MM.1S (cell line): ENCODE measurements at regions not wholly inside any gene's neighbourhood (a gene's known extent, or its start where the extent isn't known, plus 50 kb on each side); places are given as distances from the start of the nearest gene placed in this dataset.

Experiments
- DNase-seq: peaks from one replicate; pipeline ENCODE4 v3.0.0-alpha.2; 2015
- H2AFZ ChIP-seq: fragments of 300-600 bp; sonication (generic); 2 replicates; pipeline ENCODE4 v1.6.0; 2016; ENCODE audit warnings: antibody characterized with exemption, low read length
- H3F3A ChIP-seq: fragments of 300-600 bp; sonication (generic); 2 replicates; pipeline ENCODE4 v1.6.1; 2016; ENCODE audit warnings: mild to moderate bottlenecking, antibody characterized with exemption, low read length, moderate library complexity, mixed read lengths; ENCODE audit not compliant: insufficient read depth
- H3K27ac ChIP-seq: fragments of 300-600 bp; sonication (generic); 2 replicates; pipeline ENCODE4 v1.5.1; 2016; ENCODE audit warnings: mild to moderate bottlenecking, low read length
- H3K27me3 ChIP-seq: fragments of 300-600 bp; sonication (generic); replicated peaks from 2 replicates; pipeline ENCODE4 v1.6.0; 2016; ENCODE audit warnings: low read length; ENCODE audit not compliant: insufficient read depth
- H3K36me3 ChIP-seq: fragments of 300-600 bp; sonication (generic); replicated peaks from 2 replicates; pipeline ENCODE4 v1.6.1; 2016; ENCODE audit warnings: mild to moderate bottlenecking, low read length, mixed read lengths; ENCODE audit not compliant: insufficient read depth
- H3K4me1 ChIP-seq: fragments of 300-600 bp; sonication (generic); 2 replicates; pipeline ENCODE4 v1.6.1; 2016; ENCODE audit warnings: low read length, mixed read lengths
- H3K4me2 ChIP-seq: fragments of 300-600 bp; sonication (generic); 2 replicates; pipeline ENCODE4 v1.6.0; 2016; ENCODE audit warnings: low read depth, low read length
- H3K4me3 ChIP-seq: fragments of 300-600 bp; sonication (generic); 2 replicates; pipeline ENCODE4 v1.5.1; 2016; ENCODE audit warnings: low read length, mixed read lengths
- H3K79me2 ChIP-seq: fragments of 300-600 bp; sonication (generic); 2 replicates; pipeline ENCODE4 v1.6.1; 2016; ENCODE audit warnings: mixed run types, low read length, mixed read lengths
- H3K9ac ChIP-seq: fragments of 300-600 bp; sonication (generic); 2 replicates; pipeline ENCODE4 v1.6.1; 2016; ENCODE audit warnings: low read length, mixed read lengths
- H3K9me2 ChIP-seq: fragments of 300-600 bp; sonication (generic); replicated peaks from 2 replicates; pipeline ENCODE4 v1.6.1; 2016; ENCODE audit warnings: mild to moderate bottlenecking, low read length, mixed read lengths; ENCODE audit not compliant: insufficient read depth
- H3K9me3 ChIP-seq: fragments of 300-600 bp; sonication (generic); replicated peaks from 2 replicates; pipeline ENCODE4 v1.6.1; 2016; ENCODE audit warnings: mild to moderate bottlenecking, low read length, mixed read lengths; ENCODE audit not compliant: insufficient read depth
- H4K20me1 ChIP-seq: fragments of 300-600 bp; sonication (generic); 2 replicates; pipeline ENCODE4 v1.6.1; 2016; ENCODE audit warnings: mild to moderate bottlenecking, low read length, moderate library complexity, mixed read lengths; ENCODE audit not compliant: insufficient read depth
- EZH2 ChIP-seq: fragments of 300-600 bp; sonication (generic); optimal IDR thresholded peaks from 2 replicates; pipeline ENCODE3; 2017; ENCODE audit warnings: low read depth, mild to moderate bottlenecking, antibody characterized with exemption, low read length, mixed read lengths
- EZH2phosphoT487 ChIP-seq: fragments of 300-600 bp; sonication (generic); IDR thresholded peaks from 2 replicates; pipeline ENCODE4 v1.6.1; 2018; ENCODE audit warnings: antibody characterized with exemption, low read length
- TF ChIP-seq, protein P1 (sequence below): fragments of 300-600 bp; sonication (generic); IDR thresholded peaks from 2 replicates; pipeline ENCODE4 v1.5.1; 2016; ENCODE audit warnings: antibody characterized with exemption, low read length, mixed read lengths

DNA sequence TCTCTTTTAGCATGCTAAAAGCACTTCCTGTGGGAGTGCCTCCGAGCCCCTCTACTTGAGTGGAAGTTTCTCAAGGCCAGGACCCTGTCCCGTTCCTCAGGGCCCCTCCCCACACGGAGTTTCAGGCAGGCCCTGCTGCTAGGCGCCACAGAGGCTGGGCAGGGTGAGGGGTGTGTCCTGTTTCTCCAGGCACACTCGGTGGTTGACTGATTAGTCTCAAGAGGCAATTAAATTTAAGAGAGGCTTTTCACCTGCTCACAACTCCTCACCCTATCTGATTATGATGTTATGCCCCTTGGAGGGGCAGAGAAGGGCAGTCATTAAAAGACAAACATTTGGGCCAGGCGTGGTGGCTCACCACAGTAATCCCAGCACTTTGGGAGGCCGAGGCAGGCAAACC lies 160.8 kb upstream of the HAAO start:
- H3K27me3 ChIP-seq: no peaks in the 10 kb centered on the region
- no peaks in the 10 kb centered on the region for H3K9me2 ChIP-seq
- H3K9me3 ChIP-seq: no peaks in the 10 kb centered on the region
- no peak overlapping the region for H3K4me2 ChIP-seq
- H4K20me1 ChIP-seq: no peaks in the 10 kb centered on the region
- H3K9ac ChIP-seq: no peak overlapping the region
- no peaks in the 10 kb centered on the region for H3K79me2 ChIP-seq
- DNase-seq: no peak
- no peak overlapping the region for H3K27ac ChIP-seq
- H3F3A ChIP-seq: no peaks in the 10 kb centered on the region
- no peak overlapping the region for H2AFZ ChIP-seq
- no peak overlapping the region for H3K4me3 ChIP-seq
- peaks cover 9% of the 10 kb centered on the region for H3K4me1 ChIP-seq
- H3K36me3 ChIP-seq: no peaks in the 10 kb centered on the region
- TF ChIP-seq, protein P1, sequence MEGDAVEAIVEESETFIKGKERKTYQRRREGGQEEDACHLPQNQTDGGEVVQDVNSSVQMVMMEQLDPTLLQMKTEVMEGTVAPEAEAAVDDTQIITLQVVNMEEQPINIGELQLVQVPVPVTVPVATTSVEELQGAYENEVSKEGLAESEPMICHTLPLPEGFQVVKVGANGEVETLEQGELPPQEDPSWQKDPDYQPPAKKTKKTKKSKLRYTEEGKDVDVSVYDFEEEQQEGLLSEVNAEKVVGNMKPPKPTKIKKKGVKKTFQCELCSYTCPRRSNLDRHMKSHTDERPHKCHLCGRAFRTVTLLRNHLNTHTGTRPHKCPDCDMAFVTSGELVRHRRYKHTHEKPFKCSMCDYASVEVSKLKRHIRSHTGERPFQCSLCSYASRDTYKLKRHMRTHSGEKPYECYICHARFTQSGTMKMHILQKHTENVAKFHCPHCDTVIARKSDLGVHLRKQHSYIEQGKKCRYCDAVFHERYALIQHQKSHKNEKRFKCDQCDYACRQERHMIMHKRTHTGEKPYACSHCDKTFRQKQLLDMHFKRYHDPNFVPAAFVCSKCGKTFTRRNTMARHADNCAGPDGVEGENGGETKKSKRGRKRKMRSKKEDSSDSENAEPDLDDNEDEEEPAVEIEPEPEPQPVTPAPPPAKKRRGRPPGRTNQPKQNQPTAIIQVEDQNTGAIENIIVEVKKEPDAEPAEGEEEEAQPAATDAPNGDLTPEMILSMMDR: no peak
- TF ChIP-seq EZH2: no peak
- TF ChIP-seq EZH2phosphoT487: no peak

DNA sequence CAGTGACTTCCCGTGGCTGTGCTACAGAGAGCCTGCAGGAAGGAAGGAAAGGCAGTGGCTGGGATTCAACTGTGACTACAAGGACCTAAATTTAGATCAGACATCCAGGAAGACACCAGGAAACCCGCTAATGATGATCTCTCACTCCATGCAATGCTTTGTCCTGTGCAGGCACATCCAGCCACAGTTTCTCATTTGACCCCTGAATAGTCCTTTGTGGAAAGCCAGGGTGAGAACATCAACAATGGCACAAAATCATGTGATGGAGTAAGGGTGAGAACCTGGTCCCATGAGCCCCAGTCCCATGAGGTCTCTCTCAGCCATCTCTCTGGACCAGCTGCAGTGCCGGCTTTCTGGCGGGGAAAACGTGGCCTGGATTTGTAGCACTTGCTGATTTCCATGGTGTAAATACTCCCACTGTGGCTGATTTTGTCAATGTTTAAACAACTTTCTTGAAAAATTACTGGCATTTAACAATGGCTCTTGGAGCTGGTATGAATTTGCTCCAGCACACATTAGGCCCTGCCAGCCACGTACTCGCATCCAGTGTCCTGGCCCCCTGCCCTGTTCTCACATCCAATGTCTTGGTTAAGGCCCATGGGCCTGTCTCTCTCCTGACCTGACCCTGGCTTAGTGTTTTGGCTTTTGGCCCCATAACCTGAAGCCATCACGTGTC lies 159.0 kb upstream of the HAAO start:
- no peaks in the 10 kb centered on the region for H3K9me3 ChIP-seq
- DNase-seq: no peak
- no peaks in the 10 kb centered on the region for H3K9me2 ChIP-seq
- peaks cover 9% of the 10 kb centered on the region for H3K4me1 ChIP-seq
- no peaks in the 10 kb centered on the region for H3K79me2 ChIP-seq
- H3K4me2 ChIP-seq: no peak overlapping the region
- no peaks in the 10 kb centered on the region for H3K27me3 ChIP-seq
- no peaks in the 10 kb centered on the region for H4K20me1 ChIP-seq
- H3K36me3 ChIP-seq: no peaks in the 10 kb centered on the region
- H2AFZ ChIP-seq: no peak overlapping the region
- H3K9ac ChIP-seq: no peak overlapping the region
- no peak overlapping the region for H3K27ac ChIP-seq
- no peaks in the 10 kb centered on the region for H3F3A ChIP-seq
- no peak for TF ChIP-seq EZH2
- TF ChIP-seq, protein P1: no peak
- TF ChIP-seq EZH2phosphoT487: no peak
- H3K4me3 ChIP-seq: no peak overlapping the region

DNA sequence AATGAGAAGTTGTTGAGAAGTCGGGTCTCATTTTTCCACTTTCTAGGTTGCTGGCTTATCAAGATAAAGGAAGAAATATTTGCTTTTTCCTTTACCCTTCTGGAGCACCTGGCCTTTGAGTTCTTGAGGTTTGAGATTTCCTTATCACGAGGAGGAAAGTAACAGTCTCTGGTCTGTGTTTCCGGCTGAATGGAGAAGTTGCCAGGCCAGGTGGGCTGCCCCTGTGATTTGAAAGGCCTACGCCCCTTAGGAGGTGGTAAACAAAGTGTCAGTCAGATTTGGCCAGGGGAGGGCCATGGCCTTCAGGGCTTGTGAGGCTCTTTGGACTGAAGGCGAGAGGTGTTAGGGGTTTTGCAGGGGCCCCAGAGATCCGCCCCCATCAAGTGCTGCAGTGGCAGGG lies 156.7 kb upstream of the HAAO start:
- peaks cover 9% of the 10 kb centered on the region for H3K4me1 ChIP-seq
- no peaks in the 10 kb centered on the region for H4K20me1 ChIP-seq
- no peak for TF ChIP-seq EZH2phosphoT487
- TF ChIP-seq, protein P1: no peak
- TF ChIP-seq EZH2: no peak
- H3K27ac ChIP-seq: no peak overlapping the region
- H3K79me2 ChIP-seq: no peaks in the 10 kb centered on the region
- no peaks in the 10 kb centered on the region for H3K9me3 ChIP-seq
- no peaks in the 10 kb centered on the region for H3K9me2 ChIP-seq
- H3K9ac ChIP-seq: no peak overlapping the region
- no peak overlapping the region for H3K4me2 ChIP-seq
- DNase-seq: peak; percentile 46
- H3K27me3 ChIP-seq: no peaks in the 10 kb centered on the region
- no peaks in the 10 kb centered on the region for H3K36me3 ChIP-seq
- no peak overlapping the region for H2AFZ ChIP-seq
- H3K4me3 ChIP-seq: no peak overlapping the region
- H3F3A ChIP-seq: no peaks in the 10 kb centered on the region
